ENCODE measurements at regions not wholly inside any gene's neighbourhood (a gene's known extent, or its start where the extent isn't known, plus 50 kb on each side); places are given as distances from the start of the nearest gene placed in this dataset.

DNA sequence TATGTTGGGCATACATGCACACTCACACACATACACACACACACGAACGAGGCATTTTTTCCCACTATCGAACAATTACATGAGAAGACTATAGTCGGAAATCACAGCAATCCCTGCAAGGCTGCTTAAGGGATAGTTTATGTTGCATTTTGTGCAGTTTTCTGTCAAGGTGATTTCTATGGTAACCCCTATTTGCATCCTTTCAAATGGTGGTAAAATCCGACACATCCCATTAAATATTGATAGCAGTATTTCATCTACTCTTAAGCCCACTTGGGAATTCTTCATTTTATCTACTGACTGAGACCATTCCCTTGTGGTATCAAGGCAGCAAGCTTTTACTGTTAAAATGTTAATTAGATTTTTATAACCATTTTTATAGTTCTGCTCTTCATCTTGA lies 457.8 kb downstream of the HACE1 start:
- no peak overlapping the region for H3K27ac ChIP-seq (ENCODE audit: low read depth in 1 of 2, low read length in 2 of 2)
- H3K9me3 ChIP-seq (ENCODE audit: control insufficient read depth, low read length) = peaks cover 1% of the 10 kb centered on the region
- intact Hi-C loops (cut with DNase I) = no loop called here
- no peaks in the 10 kb centered on the region for H3K4me1 ChIP-seq (ENCODE audit: control insufficient read depth in 1 of 2, insufficient read depth in 2 of 2, low read length in 2 of 2)
- no peak for ATAC-seq (ENCODE audit: low FRiP score)
- H3K36me3 ChIP-seq (ENCODE audit: control insufficient read depth in 1 of 2, insufficient read depth in 2 of 2, low read length in 1 of 2) = no peaks in the 10 kb centered on the region
- no peaks in the 10 kb centered on the region for H3K27me3 ChIP-seq (ENCODE audit: control insufficient read depth in 1 of 2, insufficient read depth in 2 of 2, low read length in 1 of 2)
- 85 to 90% methylated on average over 5 of the region's 5 CpGs for WGBS, 2 donors
- H3K4me3 ChIP-seq (ENCODE audit: low read length in 2 of 2) = no peak overlapping the region
- DNase-seq = no peak

DNA sequence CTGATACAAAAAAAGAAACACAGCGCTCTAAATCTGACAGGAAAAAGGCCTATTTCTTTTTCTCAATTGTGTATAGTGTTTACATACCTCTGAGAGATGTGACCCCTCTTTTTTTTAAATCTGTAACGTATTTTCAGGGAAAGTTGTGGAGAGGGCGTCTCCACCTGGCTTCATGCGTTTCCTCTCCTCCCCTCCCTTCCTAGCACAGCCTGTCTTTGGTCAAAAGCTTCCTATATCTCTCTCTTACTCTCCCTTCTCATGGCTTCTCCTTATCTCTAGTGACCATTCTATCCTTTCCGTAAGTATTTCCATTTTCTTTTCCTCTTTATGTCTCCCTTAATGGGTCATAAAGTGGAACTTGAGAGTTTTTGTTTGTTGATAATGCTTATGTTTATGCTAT lies 458.9 kb downstream of the HACE1 start:
- WGBS, 2 donors = 66 to 69% methylated on average over 5 of the region's 5 CpGs
- H3K36me3 ChIP-seq (ENCODE audit: control insufficient read depth in 1 of 2, insufficient read depth in 2 of 2, low read length in 1 of 2) = no peaks in the 10 kb centered on the region
- H3K27ac ChIP-seq (ENCODE audit: low read depth in 1 of 2, low read length in 2 of 2) = no peak overlapping the region
- H3K9me3 ChIP-seq (ENCODE audit: control insufficient read depth, low read length) = peaks cover 1% of the 10 kb centered on the region
- H3K4me1 ChIP-seq (ENCODE audit: control insufficient read depth in 1 of 2, insufficient read depth in 2 of 2, low read length in 2 of 2) = no peaks in the 10 kb centered on the region
- ATAC-seq (ENCODE audit: low FRiP score) (no peak), DNase-seq (no peak)
- no peaks in the 10 kb centered on the region for H3K27me3 ChIP-seq (ENCODE audit: control insufficient read depth in 1 of 2, insufficient read depth in 2 of 2, low read length in 1 of 2)
- intact Hi-C loops (cut with DNase I) = no loop called here
- no peak overlapping the region for H3K4me3 ChIP-seq (ENCODE audit: low read length in 2 of 2)

DNA sequence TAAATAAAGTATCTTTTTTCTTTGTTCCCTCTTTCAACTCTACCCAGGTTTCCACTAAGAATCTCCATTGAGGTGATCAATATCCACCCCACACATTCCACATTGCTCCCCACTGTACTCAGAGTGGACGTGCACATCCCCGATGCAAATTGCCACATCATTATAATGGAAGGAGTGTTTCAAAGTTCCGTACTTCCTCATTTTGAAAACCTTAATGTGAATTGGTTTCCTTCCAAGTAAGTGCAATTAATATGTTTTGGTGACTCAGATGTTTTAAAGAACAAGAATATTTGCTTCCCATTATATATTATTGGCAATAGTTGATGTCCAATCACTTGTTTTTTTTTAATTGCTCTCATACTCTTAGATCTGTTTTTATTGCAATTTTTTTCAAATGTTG lies 463.6 kb downstream of the HACE1 start:
- ATAC-seq (ENCODE audit: low FRiP score) (no peak), DNase-seq (no peak)
- intact Hi-C loops (cut with DNase I) = no loop called here
- Histone ChIP-seq H3K4me1 (ENCODE audit: control insufficient read depth in 1 of 2, insufficient read depth in 2 of 2, low read length in 2 of 2) (no peaks in the 10 kb centered on the region), H3K27me3 (ENCODE audit: control insufficient read depth in 1 of 2, insufficient read depth in 2 of 2, low read length in 1 of 2) (no peaks in the 10 kb centered on the region), H3K36me3 (ENCODE audit: control insufficient read depth in 1 of 2, insufficient read depth in 2 of 2, low read length in 1 of 2) (no peaks in the 10 kb centered on the region), H3K9me3 (ENCODE audit: control insufficient read depth, low read length) (peaks cover 1% of the 10 kb centered on the region), H3K4me3 (ENCODE audit: low read length in 2 of 2) (no peak overlapping the region), H3K27ac (ENCODE audit: low read depth in 1 of 2, low read length in 2 of 2) (no peak overlapping the region)
- WGBS, 2 donors = 79 to 81% methylated on average over 3 of the region's 3 CpGs

DNA sequence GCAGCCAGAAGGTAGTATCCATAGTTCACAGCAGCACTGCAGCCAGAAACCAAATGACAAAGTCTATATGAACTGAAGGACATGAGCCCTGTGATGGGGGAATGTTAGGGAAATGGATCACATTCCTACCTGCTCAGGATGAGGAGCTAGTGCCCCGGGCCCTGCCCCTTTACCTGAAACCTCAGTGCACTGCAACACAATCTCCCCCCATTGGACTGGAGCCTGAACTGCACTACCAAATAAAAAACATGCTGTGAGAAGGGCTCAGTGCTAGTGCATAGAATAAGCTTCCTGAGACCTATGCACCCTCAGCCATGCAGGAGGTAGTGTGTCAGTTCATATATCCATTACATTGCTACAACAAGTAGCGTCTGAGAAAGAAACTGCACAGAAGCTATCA lies 477.8 kb downstream of the HACE1 start:
- Histone ChIP-seq H3K4me1 (ENCODE audit: control insufficient read depth in 1 of 2, insufficient read depth in 2 of 2, low read length in 2 of 2) (no peaks in the 10 kb centered on the region), H3K4me3 (ENCODE audit: low read length in 2 of 2) (no peak overlapping the region), H3K36me3 (ENCODE audit: control insufficient read depth in 1 of 2, insufficient read depth in 2 of 2, low read length in 1 of 2) (no peaks in the 10 kb centered on the region), H3K27me3 (ENCODE audit: control insufficient read depth in 1 of 2, insufficient read depth in 2 of 2, low read length in 1 of 2) (peaks cover 0 to 2% of the 10 kb centered on the region in 2 donors), H3K9me3 (ENCODE audit: control insufficient read depth, low read length) (peaks cover 3% of the 10 kb centered on the region), H3K27ac (ENCODE audit: low read depth in 1 of 2, low read length in 2 of 2) (no peak overlapping the region)
- ATAC-seq (ENCODE audit: low FRiP score) (no peak), DNase-seq (no peak)
- intact Hi-C loops (cut with DNase I) = no loop called here
- WGBS, 2 donors = 89 to 96% methylated on average over 2 of the region's 2 CpGs

DNA sequence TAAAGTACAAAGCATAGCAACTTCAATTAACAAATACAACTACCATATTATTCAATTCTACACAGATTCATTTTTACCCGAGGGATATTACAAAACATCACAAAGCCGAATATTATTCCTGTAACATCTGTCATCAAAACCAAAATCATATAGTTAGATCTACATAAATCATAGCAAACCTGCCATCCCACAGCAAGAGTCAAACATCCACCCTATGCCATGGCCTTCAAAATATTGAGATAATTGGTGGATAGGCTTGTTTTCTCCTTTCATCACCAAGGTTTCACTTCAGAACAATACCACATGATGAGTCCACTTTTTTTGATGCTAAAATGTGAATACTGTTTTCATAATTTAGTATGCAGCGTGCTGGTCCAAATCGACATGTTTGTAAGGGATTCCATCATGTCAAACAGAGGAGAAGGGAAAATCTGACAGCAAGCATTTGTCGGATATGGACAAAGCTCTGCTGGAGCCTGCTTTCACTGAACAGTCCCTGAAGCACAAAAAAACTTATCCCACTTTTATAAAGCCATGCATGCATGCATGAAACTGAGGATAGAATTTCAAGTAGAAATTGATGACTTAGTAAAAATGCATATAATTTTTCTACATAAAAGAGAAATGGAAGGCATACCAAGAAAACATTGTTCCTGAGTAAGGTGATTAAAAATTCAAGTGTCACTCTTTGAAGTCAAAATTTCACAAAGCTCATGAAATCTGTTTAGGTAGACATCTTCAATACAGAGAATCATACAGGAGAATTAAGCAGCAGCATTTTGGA lies 494.1 kb downstream of the HACE1 start:
- ATAC-seq (ENCODE audit: low FRiP score) (no peak), DNase-seq (no peak)
- Histone ChIP-seq H3K27me3 (ENCODE audit: control insufficient read depth in 1 of 2, insufficient read depth in 2 of 2, low read length in 1 of 2) (no peaks in the 10 kb centered on the region), H3K4me3 (ENCODE audit: low read length in 2 of 2) (no peak overlapping the region), H3K4me1 (ENCODE audit: control insufficient read depth in 1 of 2, insufficient read depth in 2 of 2, low read length in 2 of 2) (no peaks in the 10 kb centered on the region), H3K36me3 (ENCODE audit: control insufficient read depth in 1 of 2, insufficient read depth in 2 of 2, low read length in 1 of 2) (no peaks in the 10 kb centered on the region), H3K27ac (ENCODE audit: low read depth in 1 of 2, low read length in 2 of 2) (no peak overlapping the region), H3K9me3 (ENCODE audit: control insufficient read depth, low read length) (no peaks in the 10 kb centered on the region)
- WGBS, 2 donors = 72 to 79% methylated on average over 5 of the region's 5 CpGs
- intact Hi-C loops (cut with DNase I) = no loop called here

DNA sequence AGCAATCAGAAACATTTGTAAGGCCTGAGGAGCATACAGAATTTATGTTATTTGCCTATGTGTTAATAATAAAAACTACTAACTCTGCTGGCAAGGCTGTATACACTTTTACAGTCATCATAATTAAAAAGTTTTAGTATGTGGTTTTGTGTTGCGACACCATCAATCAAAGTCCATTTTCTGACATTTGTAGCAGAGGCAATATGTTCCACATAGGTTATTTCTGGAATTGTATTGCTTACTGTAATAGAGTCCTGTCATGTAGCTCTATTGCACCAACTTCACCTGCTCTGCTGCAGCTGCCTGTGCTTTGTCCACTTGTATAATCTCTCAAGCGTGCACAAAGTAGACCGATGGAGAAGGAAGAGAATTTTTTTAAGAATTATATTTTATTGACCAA lies 501.8 kb downstream of the HACE1 start:
- Histone ChIP-seq H3K9me3 (ENCODE audit: control insufficient read depth, low read length) (no peaks in the 10 kb centered on the region), H3K27ac (ENCODE audit: low read depth in 1 of 2, low read length in 2 of 2) (no peak overlapping the region), H3K4me3 (ENCODE audit: low read length in 2 of 2) (no peak overlapping the region), H3K27me3 (ENCODE audit: control insufficient read depth in 1 of 2, insufficient read depth in 2 of 2, low read length in 1 of 2) (no peaks in the 10 kb centered on the region), H3K36me3 (ENCODE audit: control insufficient read depth in 1 of 2, insufficient read depth in 2 of 2, low read length in 1 of 2) (no peaks in the 10 kb centered on the region), H3K4me1 (ENCODE audit: control insufficient read depth in 1 of 2, insufficient read depth in 2 of 2, low read length in 2 of 2) (no peaks in the 10 kb centered on the region)
- ATAC-seq (ENCODE audit: low FRiP score) (no peak), DNase-seq (no peak)
- intact Hi-C loops (cut with DNase I) = no loop called here
- WGBS, 2 donors = 90 to 92% methylated on average over 3 of the region's 3 CpGs

DNA sequence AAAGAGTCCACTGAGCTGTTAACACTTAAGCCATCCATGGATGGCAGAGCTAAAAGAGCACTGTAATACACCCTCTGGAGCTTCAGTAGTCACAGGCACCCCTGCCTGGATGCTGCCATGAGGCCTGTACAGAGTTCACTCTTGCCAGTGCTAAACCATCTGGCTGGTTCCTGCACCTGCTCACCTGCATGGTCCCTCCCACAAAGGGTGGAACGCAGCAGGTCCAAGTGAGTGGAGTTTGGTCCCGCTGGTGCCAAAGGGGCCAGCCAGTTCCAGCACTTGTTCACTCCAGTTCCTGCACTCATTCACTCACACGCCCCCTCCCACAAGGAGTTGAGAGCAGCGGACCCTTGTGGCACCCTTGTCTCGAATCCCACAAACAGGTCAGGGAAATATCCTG lies 503.5 kb downstream of the HACE1 start:
- no peaks in the 10 kb centered on the region for H3K36me3 ChIP-seq (ENCODE audit: control insufficient read depth in 1 of 2, insufficient read depth in 2 of 2, low read length in 1 of 2)
- no peaks in the 10 kb centered on the region for H3K9me3 ChIP-seq (ENCODE audit: control insufficient read depth, low read length)
- H3K27me3 ChIP-seq (ENCODE audit: control insufficient read depth in 1 of 2, insufficient read depth in 2 of 2, low read length in 1 of 2) = no peaks in the 10 kb centered on the region
- no peak overlapping the region for H3K27ac ChIP-seq (ENCODE audit: low read depth in 1 of 2, low read length in 2 of 2)
- no peaks in the 10 kb centered on the region for H3K4me1 ChIP-seq (ENCODE audit: control insufficient read depth in 1 of 2, insufficient read depth in 2 of 2, low read length in 2 of 2)
- peak in 1 of 2 donors; percentile 64 for DNase-seq
- intact Hi-C loops (cut with DNase I) = no loop called here
- 96 to 98% methylated on average over 5 of the region's 5 CpGs for WGBS, 2 donors
- no peak overlapping the region for H3K4me3 ChIP-seq (ENCODE audit: low read length in 2 of 2)
- ATAC-seq (ENCODE audit: low FRiP score) = no peak

DNA sequence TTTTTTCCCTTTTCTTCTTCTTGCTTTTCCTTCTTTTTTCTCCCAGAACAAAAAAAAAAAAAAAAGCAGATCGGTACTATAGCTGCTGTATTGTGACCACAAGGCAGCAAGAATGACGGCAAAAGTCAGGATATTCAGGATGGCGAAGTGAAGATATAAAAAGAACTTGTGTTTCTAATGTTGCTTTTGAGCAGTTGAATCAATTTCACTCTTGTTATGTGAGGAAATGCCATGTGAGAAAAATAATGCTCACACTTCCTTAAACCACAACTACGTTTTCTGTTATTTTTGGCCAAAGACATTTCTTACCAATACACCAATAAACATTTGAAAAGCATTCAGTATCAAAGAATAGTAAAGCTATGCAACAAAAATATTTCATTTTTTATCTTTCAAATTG lies 510.5 kb downstream of the HACE1 start:
- 33 to 51% methylated on average over 4 of the region's 4 CpGs for WGBS, 2 donors
- Histone ChIP-seq H3K4me1 (ENCODE audit: control insufficient read depth in 1 of 2, insufficient read depth in 2 of 2, low read length in 2 of 2) (no peaks in the 10 kb centered on the region), H3K4me3 (ENCODE audit: low read length in 2 of 2) (no peak overlapping the region), H3K27me3 (ENCODE audit: control insufficient read depth in 1 of 2, insufficient read depth in 2 of 2, low read length in 1 of 2) (no peaks in the 10 kb centered on the region), H3K36me3 (ENCODE audit: control insufficient read depth in 1 of 2, insufficient read depth in 2 of 2, low read length in 1 of 2) (no peaks in the 10 kb centered on the region), H3K27ac (ENCODE audit: low read depth in 1 of 2, low read length in 2 of 2) (no peak overlapping the region), H3K9me3 (ENCODE audit: control insufficient read depth, low read length) (peaks cover 3% of the 10 kb centered on the region)
- intact Hi-C loops (cut with DNase I) = no loop called here
- ATAC-seq (ENCODE audit: low FRiP score) (no peak), DNase-seq (no peak)

DNA sequence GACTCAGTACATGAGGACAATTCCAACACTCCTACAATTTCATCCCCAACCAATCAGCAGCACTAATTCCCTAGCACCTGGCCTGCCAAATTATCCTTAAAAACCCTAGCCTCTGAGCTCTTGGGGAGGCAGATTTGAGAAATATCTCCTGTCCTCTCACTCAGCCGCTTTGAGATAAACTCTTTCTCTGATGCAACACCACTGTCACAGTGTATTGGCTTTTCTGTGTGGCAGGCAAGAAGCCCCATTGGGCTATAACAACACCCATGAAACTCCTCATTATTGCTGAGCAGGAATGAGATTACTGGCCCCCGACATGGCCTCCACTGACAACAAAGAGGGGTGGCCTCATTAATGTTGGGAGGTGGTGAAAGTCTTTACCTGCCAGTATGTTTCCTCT lies 515.5 kb downstream of the HACE1 start:
- DNase-seq = no peak
- Histone ChIP-seq H3K4me1 (ENCODE audit: control insufficient read depth in 1 of 2, insufficient read depth in 2 of 2, low read length in 2 of 2) (no peaks in the 10 kb centered on the region), H3K4me3 (ENCODE audit: low read length in 2 of 2) (no peak overlapping the region), H3K9me3 (ENCODE audit: control insufficient read depth, low read length) (peaks cover 4% of the 10 kb centered on the region), H3K27me3 (ENCODE audit: control insufficient read depth in 1 of 2, insufficient read depth in 2 of 2, low read length in 1 of 2) (no peaks in the 10 kb centered on the region), H3K27ac (ENCODE audit: low read depth in 1 of 2, low read length in 2 of 2) (no peak overlapping the region), H3K36me3 (ENCODE audit: control insufficient read depth in 1 of 2, insufficient read depth in 2 of 2, low read length in 1 of 2) (no peaks in the 10 kb centered on the region)
- intact Hi-C loops (cut with DNase I) = no loop called here
- WGBS, 2 donors = 89 to 90% methylated on average over 2 of the region's 2 CpGs
- ATAC-seq (ENCODE audit: low FRiP score) = no peak
